ENCODE measurements at regions not wholly inside any gene's neighbourhood (a gene's known extent, or its start where the extent isn't known, plus 50 kb on each side); places are given as distances from the start of the nearest gene placed in this dataset.

DNA sequence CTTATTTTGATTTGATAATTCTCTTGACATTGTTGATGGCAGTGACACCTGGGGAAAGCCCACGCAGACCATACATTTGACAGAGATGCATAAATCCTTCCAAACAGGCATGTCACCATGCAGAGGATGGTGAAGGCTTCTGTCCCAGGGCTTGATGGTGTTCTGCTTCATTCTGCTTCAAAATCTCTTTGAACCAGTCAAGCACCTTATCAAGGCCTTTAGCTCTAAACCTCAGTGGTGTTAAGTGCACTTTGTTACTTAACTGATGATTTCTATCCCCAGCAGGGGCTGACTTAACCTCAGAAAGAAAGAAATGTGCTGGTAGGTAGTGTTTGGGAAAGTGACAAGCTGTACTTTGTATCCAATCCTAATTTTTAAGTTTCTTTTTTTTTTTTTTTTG, 81.1 kb downstream of the RRAGC start:
- H3K27me3 ChIP-seq (ENCODE audit: insufficient read depth in 3 of 3, low read length in 2 of 3): peaks cover 0 to 50% (median 1%) of the 10 kb centered on the region in 3 donors
- no peak overlapping the region for H3K27ac ChIP-seq
- no peaks in the 10 kb centered on the region for H3K36me3 ChIP-seq (ENCODE audit: insufficient read depth in 1 of 2, low read depth in 1 of 2)
- no peak for ATAC-seq
- no peaks in the 10 kb centered on the region for H3K4me1 ChIP-seq
- no peak overlapping the region for H3K4me3 ChIP-seq
- WGBS, 3 donors: 27 to 45% (median 41%) methylated on average over 1 of the region's 1 CpG
- TF ChIP-seq, protein P1, sequence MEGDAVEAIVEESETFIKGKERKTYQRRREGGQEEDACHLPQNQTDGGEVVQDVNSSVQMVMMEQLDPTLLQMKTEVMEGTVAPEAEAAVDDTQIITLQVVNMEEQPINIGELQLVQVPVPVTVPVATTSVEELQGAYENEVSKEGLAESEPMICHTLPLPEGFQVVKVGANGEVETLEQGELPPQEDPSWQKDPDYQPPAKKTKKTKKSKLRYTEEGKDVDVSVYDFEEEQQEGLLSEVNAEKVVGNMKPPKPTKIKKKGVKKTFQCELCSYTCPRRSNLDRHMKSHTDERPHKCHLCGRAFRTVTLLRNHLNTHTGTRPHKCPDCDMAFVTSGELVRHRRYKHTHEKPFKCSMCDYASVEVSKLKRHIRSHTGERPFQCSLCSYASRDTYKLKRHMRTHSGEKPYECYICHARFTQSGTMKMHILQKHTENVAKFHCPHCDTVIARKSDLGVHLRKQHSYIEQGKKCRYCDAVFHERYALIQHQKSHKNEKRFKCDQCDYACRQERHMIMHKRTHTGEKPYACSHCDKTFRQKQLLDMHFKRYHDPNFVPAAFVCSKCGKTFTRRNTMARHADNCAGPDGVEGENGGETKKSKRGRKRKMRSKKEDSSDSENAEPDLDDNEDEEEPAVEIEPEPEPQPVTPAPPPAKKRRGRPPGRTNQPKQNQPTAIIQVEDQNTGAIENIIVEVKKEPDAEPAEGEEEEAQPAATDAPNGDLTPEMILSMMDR (IDR thresholded peaks at IDR 0.05): no peak
- DNase-seq: no peak
- no peaks in the 10 kb centered on the region for H3K9me3 ChIP-seq
- intact Hi-C loops (cut with DNase I): no loop called here

DNA sequence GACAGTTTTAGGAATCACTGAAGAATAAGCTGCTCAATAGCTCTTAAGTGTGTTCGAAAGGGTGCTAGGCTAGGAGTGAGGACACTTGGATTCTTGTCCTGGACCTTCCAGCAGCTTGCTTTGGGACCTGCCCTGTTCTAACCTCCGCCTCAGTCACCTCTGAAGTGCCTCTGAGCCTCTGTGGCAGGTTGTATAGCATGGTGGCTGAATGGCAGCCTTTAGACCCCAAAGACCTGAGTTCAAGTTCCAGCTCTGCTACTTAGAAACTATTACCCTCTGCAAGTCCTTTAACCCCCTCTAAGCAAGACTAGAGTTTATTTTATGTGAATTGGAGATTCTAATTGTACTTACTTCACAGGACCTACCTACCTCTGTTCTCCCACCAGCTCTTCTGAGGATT, 81.5 kb downstream of the RRAGC start:
- Histone ChIP-seq H3K27ac (no peak overlapping the region), H3K4me1 (no peaks in the 10 kb centered on the region), H3K36me3 (ENCODE audit: insufficient read depth in 1 of 2, low read depth in 1 of 2) (no peaks in the 10 kb centered on the region), H3K9me3 (no peaks in the 10 kb centered on the region), H3K27me3 (ENCODE audit: insufficient read depth in 3 of 3, low read length in 2 of 3) (peaks cover 0 to 45% (median 1%) of the 10 kb centered on the region in 3 donors), H3K4me3 (no peak overlapping the region)
- 79 to 87% (median 79%) methylated on average over 2 of the region's 2 CpGs for WGBS, 3 donors
- ATAC-seq (no peak), DNase-seq (no peak)
- intact Hi-C loops (cut with DNase I): no loop called here
- TF ChIP-seq, protein P1 (IDR thresholded peaks at IDR 0.05): no peak

DNA sequence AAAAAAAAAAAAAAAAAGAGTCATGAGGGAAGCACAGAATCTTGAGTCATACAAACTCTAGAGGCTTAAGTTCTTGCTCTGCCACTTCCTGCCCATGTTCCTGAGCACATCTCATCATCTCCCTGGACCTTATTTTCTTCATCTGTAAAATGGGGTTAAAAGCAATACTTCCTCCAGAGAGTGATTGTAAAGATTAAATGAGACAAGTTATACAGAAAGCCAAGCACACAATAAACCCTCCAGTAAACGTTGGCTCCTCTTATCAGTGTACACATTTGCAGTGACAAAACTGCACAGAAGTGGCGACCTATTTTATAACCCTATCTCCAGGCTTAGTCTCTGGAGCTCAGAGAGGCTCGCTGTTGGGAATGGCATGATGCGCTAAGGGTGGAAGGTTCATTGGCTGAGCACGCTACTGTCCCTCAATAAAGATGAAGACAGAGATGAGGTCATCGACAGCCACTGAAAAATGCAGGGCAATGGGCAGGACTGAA, 82.1 kb downstream of the RRAGC start:
- DNase-seq (no peak), ATAC-seq (no peak)
- H3K9me3 ChIP-seq: no peaks in the 10 kb centered on the region
- no peaks in the 10 kb centered on the region for H3K36me3 ChIP-seq (ENCODE audit: insufficient read depth in 1 of 2, low read depth in 1 of 2)
- no peak overlapping the region for H3K27ac ChIP-seq
- no peaks in the 10 kb centered on the region for H3K4me1 ChIP-seq
- intact Hi-C loops (cut with DNase I): no loop called here
- peaks cover 0 to 43% (median 1%) of the 10 kb centered on the region in 3 donors for H3K27me3 ChIP-seq (ENCODE audit: insufficient read depth in 3 of 3, low read length in 2 of 3)
- H3K4me3 ChIP-seq: no peak overlapping the region
- 70 to 73% (median 71%) methylated on average over 6 of the region's 6 CpGs for WGBS, 3 donors
- TF ChIP-seq, protein P1 (IDR thresholded peaks at IDR 0.05): no peak

DNA sequence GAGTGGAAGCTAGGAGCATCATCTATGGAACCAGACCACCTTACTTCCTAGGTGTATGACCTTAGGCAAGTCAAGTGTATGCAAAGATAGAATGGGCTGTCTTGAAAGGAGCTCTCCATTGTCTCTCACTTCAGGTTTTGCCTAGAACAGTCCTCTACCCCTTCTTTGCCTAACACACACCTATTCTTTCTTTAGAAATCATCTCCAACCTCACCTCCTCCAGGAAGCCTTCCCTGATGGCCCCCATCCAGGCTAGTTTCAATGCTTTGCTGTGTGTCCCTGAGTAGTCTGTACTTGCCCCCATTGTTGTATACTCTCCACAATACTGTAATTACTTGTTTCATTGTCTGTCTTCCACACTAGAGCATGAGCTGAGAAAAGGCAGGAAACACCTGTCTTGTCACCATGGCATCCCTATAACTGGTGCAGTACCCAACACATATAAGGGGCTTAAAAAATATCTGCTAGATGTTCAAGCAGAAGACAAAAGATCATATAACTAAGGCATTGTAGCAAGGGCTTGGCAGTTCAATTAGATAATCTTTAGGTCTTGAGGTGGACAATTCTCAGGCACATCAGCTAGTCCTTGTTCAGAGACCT, 83.0 kb downstream of the RRAGC start:
- intact Hi-C loops (cut with DNase I): no loop called here
- Histone ChIP-seq H3K27me3 (ENCODE audit: insufficient read depth in 3 of 3, low read length in 2 of 3) (peaks cover 0 to 43% (median 1%) of the 10 kb centered on the region in 3 donors), H3K4me3 (no peak overlapping the region), H3K36me3 (ENCODE audit: insufficient read depth in 1 of 2, low read depth in 1 of 2) (no peaks in the 10 kb centered on the region), H3K27ac (no peak overlapping the region), H3K9me3 (no peaks in the 10 kb centered on the region), H3K4me1 (no peaks in the 10 kb centered on the region)
- TF ChIP-seq, protein P1 (IDR thresholded peaks at IDR 0.05): no peak
- DNase-seq: no peak
- ATAC-seq: no peak

Measured in psoas muscle (tissue), 7 donors.